IPS DF 19.7 (cell line): ENCODE measurements at regions not wholly inside any gene's neighbourhood (a gene's known extent, or its start where the extent isn't known, plus 50 kb on each side); places are given as distances from the start of the nearest gene placed in this dataset.

Experiments
- DNase-seq: peaks from one replicate; pipeline ENCODE4 v3.0.0-alpha.2; 2013; ENCODE audit warnings: low read depth, low spot score

DNA sequence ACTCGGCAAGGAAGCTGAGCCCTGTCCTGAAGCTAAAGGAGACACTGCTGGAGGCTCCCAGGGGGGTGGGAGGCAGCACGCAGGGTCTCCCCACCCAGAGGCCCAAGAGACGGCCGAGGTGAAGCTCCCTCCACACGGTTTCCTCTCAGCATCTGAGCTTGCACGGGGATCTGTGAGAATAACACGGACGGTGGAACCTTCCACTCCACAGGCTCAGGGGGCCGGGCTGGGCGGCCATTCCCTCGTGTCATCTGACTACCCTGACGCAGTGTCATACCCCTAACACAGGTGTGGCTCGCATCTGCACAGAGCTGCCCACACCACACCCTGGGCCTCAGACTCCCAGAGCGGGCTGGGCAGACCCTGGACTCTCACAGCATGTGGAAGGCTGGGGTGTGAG is 409.7 kb downstream of the SHANK2 start:
- DNase-seq: no peak

DNA sequence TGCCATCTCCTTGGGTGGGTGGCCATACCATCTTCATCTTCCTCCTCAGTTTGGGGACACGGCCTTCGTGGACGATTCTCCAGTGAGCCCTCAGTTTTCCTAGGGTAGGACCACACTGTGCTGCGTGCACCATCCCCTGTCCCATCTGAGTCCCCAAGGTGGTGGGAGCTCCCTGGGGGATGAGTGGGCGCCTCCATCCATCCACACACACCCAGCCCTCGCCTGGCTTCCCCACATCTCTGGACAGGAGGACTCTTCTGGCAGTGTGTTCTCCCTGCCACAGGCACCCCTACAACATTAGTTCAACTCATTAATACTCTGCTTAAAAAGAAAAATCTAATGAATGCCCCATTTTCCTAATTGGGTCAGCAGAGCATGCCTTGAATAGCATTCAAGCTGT is 408.5 kb downstream of the SHANK2 start:
- no peak for DNase-seq

DNA sequence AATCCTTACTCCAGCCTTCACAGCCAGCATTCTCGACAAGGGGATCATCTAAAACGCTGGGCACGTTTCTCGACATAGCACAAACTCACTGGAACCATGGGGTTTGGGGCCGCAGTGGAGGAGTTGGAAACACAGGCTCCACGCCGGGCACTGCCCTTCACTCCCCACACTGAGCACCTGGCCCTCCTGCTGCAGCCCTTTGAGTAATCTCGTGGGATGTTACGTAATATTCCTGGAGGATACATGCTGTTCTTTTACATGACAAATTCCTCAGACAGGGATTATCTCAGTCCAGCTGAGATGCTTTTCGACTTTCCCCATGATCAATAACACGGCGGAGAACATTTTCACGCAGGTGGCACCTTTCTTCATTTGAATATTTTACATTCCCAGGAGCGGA is 408.0 kb downstream of the SHANK2 start:
- DNase-seq: no peak

DNA sequence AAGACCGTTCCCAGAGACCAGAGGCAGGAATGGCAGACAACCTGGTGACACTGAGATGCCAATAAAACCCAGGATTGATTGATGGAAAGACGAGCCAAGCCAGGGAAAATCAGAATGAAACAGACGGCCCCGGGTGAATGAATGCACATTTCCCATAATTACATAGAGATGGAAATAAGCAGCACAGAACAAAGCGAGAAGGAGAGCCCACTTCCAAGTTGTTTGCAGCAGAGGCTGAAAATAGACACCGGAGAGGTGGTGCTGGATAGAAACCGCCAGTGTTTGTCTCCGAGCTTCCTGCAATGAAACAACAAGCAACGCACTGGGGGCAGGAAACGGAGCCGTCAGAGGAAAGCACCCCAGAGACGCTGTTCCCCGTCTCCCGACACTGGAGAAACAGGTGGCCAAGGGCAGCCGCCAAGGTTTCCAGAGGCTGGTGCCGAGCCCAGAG is 406.8 kb downstream of the SHANK2 start:
- DNase-seq: no peak

DNA sequence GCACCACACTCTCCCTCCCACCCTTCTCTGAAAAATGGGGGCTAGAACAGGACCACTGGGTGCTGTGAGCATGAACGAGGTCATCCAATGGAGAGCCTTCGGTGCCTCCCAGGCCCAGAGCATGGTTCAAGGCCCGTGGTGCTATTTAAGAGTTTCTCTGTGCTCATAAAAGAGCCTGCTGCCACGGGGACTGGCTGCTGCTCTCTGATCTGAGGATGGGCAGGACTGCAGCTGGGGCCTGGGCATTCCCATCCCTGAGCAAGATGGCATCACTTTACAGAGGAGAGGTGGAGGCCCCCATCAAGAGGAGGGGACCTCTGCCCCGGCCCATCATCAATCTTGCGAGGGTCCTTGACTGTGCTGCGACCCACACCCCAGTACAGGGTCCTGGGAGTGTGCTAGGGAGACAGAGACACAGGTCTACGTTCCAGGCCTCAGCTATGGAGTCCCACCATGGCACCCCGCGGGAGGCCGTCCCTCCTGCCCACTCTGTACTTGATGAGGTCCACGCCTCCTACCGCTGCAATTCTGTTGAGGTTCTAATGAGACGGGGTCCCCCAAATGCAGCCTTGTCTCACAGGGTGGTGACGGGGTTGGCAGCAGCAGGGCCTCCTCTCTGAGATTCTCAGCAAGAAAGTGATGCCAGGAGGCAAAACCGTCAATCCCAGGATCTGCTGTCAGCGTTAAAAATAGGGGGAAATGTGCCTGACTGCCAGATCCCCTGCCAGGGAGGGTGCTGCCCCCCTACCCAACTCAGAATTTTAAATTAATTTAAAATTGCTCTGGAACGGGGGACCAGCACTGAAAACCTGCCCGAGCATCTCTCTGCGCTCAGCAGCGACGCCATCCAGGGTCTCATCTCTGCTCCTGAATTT is 405.4 kb downstream of the SHANK2 start:
- no peak for DNase-seq

DNA sequence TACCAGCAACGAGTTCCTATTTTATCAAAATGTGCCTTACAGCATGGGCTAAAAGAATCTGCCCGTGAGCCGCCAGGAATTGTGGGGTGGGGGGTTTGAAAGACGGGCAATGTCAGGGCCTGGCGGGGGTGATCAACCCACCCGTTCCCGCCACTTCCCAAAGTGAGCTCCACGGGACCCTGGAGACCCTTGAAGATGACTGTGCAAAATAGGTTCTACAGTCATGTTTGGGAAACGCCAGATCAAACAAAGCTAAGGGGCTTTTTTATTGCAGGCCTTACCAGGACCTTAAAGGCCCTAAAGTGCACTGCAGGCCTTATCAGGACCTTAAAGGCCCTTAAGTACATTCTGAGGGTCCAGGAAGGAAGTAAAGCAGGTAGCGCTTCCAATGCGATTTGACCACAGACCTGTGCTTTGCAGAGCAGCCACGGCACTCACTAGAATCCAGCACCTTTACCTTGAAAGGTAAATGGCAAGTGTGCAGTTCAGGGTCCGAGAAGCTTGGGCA is 404.1 kb downstream of the SHANK2 start:
- DNase-seq: no peak

DNA sequence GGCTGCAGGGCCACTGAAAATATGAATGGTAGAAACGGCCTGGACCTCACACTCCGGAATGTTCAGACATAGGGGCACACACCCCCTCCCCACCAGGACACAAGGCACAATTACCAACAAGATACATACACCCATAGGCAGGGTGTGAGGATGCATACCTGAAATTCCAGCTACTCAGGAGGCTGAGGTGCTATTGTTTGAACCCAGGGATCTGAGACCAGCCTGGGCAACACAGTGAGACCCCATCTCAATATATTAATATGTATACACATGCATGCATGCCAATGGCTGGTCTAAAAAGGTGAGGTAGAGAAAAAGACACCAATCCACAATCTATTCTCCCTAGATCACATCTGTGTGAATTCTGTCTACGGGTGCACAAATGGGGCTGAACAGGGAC is 403.3 kb downstream of the SHANK2 start:
- no peak for DNase-seq

DNA sequence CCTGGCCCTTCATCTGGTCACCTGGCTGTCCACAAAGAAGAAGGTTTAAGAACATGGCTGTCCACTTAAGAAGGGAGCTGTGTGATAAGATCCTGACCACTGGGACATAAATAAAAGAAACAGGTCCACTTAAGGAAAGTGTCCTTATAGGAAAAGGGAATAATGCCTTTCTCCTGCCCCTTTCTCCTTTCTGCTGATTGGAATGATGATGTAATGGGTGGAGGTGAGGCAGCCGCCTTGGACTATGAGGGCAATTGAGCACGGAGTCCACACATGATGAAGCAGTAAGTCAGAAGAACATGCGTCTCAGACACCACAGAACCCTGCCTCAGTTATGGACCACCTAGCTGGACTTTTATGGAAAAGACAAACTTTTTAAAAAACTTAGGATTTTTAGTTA is 401.1 kb downstream of the SHANK2 start:
- DNase-seq: no peak

DNA sequence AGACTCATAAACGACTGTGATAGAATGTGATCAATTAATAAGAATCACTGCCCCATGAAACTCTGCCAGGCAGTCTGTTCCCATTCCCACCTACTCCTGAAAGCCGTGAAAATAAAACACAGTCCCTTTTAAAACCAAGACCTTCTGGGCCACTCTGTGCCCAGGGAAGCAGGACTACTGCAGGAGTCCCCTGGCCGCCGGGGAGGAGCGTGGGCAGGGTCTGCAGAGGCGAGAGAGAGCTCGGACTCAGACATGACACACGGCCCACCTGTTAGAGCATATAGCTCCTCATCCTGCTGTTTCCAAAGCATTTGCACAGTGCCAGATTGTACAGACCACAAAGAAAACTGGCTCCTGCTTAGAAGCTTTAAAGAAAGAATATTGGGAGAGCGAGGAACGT is 400.5 kb downstream of the SHANK2 start:
- no peak for DNase-seq

DNA sequence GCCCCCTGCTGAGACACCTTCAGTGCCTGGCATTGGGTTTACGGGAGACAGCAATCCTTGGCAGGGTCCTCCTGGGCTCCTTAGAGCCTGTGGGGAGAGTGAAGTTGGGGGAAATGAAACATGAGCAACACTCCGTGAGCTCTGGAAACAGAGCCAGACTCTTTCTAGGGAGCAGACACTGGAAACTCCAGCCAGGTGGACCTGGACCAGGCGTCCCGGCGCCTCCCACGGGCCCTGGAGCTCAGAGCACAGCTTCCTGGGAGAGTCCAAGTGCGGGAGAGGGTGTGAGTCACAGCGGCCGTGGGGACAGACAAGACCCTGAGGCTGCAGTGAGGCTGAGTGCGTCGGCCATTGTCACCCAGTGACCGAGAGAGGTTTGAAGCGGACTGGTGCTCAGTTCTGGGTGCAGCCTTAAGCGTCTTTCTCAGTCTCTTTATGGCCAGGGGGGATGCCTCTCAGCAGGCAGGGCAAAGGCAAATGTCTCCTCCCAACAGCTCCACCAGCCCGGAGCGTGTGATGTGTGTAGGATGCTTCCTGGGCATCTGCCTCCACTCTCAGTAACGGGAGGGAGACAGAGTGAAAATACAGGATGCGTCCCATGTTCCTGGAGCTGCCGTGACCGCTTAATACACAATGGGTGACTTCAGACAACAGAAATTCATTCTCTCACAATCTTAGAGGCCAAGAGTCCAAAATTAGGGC is 399.2 kb downstream of the SHANK2 start:
- DNase-seq: no peak

DNA sequence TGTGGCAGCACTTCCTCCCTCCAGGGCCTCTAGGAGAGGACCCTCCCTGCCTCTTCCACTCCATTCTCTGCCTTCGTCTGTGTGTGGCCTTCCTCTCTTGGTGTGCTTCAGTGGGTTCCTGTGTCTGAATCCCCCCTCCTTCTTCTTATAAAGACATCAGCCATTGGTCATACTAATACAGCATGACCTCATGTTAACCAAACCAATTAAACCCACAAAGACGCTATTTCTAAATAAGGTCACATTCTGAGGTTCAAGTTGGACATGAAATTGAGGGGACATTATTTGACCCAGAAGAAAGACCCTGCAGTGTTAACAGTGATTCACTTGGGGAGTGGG is 398.6 kb downstream of the SHANK2 start:
- no peak for DNase-seq

DNA sequence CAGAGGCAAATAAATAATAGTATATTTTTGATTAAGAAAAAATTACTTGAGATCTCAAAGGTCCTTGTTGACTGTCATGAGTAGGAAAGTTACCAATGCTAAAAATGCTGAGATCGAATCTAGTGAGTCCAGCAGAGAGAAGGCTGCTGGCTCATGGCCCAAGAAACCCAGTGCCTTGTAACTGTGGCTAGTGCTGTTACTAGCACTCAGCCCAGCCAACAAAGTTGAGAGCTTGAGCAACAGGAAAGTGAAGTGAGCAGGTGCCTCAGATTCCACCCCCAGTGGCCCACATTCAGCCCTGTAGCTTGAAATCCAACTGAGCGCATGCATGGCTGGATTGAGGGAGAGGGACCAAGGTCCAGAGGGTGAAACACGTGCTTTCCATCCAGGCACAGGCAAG is 398.2 kb downstream of the SHANK2 start:
- no peak for DNase-seq

DNA sequence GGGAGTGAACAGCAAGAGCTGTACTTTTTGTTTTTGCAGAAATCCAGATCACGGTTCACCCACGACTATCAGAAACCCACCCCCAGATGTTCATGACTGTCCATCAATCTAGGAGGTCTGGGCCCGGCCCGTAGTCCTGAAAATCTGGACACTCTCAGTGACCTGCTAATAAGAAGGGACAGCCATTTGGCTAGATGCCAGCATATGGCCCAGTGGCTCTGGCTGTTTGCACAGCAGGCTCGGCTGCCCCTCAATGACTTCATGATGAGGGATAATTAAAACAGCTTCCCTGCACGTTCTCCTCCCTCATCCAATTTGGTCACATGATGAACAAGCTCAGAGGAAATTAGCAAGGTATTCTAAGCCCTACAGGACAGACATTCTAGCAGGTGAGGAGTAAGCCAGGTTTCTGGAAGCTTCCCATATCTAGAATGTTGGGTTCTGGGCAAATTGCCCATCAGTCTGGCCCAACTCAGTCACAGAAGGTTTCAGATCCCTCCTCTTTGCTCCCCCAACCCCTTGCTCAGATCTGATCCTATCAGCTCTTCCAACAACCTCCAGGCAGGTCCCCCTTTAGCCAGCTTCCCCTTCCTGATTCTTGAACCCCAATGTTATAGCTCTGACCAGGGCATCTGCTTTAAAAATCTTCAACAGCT is 397.3 kb downstream of the SHANK2 start:
- no peak for DNase-seq

DNA sequence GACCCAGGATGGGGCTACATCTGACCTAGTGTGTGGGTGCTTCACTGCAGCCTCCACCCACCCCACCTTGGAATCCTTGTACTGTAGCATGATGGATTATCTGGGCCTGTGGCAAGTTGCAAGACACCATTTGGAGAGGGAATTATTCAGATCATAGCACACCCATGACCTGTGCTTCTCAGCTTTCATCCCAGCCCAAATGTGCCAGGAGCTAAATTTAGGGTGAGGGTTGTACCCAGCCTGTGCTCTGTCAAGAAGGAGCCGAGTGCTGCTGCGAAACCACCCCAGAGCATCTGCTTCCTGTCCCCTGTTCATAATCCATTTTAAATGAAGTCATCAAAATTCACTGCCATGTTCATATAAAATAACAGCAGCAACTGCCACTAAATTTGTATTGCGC is 394.5 kb downstream of the SHANK2 start:
- DNase-seq: no peak

DNA sequence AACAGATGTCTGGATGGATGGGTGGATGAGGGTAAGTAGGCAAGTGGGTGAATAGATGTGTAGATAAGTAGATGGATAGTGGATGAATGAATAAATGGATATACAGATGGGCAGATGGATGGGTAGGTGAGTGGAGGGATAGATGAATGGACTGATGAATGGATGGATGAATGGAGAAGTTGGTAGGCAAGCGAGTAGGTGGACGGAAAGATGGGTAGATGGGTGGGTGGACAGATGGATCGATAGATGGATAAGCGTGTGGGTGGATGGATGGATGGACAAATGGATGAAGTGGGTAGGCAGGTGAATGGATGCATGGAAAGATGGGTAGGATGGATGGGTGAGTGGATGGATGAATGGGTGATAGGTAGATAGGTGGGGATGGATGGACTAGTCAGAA is 393.2 kb downstream of the SHANK2 start:
- no peak for DNase-seq

DNA sequence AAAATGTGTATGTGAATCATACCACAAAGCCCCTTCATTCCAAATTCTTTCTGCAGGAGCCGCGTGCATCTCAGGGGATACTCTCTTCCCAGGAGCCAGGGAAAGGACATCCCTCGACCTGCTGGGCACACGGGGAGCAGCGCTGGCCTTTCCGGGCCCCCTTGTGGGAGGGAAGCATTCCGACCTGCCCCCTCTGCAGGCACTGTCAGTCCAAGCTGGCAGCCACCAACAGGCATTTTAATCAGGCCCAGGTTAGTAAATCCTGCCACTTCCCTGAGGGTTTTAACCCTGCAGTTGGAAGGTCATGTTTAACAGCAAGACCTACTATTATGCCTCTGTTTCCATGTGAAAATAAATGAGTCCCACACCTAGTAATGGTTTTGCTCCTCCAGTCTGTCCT is 391.5 kb downstream of the SHANK2 start:
- no peak for DNase-seq

DNA sequence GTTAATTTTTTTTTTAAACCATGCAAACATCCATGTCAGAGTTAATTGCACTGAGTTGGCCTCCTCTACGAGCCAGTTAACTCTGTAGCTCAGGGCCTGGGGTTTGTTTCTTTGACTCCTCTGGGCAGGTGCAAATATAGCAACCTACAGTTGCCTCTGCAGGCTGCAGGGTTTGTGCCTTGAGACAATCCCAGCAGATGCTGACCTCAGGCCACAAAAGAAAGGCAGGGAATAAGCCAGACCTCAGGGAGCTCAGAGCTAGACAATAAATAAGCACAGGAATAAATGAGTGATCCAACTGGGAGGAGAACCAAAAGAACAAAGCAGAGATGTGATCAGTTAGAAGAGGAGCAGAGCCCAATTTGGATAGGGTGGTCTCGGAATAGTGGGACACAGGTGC is 390.8 kb downstream of the SHANK2 start:
- no peak for DNase-seq

DNA sequence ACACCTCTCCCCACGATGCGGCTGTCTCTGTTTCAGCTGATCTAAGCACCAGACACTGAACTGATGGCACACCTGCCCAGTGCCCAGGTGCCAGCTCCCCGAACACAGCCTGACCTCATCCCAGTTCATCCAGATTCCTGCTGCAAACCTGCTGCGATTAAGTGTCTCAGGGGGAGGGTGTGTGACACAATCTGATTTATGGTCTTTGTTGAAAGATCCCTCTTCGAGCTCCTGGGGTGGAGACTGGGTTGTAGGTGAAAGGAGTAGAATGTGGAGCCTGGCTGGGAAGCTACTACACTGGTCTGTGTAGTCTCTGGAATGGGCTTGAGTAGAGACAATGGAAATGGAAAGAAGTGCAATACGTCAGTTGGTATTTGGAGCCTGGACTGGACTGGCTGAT is 390.3 kb downstream of the SHANK2 start:
- DNase-seq: no peak

DNA sequence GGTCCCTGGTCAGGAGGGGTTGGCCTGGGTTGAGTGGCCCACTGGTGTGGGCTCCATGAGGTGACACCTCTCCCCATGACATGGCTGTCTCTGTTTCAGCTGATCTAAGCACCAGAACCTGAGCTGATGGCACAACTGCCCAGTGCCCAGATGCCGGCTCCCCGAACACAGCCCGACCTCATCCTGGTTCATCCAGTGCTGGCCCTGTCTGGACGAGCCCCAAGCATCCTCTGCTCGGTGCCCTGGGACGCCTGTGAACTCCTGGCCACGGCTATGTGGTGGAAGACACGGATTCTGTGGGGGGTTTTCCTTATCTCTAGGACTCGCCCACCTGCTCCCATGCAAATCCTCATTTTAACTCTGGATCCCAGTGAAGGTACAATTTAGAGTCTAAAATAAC is 389.2 kb downstream of the SHANK2 start:
- DNase-seq: no peak

DNA sequence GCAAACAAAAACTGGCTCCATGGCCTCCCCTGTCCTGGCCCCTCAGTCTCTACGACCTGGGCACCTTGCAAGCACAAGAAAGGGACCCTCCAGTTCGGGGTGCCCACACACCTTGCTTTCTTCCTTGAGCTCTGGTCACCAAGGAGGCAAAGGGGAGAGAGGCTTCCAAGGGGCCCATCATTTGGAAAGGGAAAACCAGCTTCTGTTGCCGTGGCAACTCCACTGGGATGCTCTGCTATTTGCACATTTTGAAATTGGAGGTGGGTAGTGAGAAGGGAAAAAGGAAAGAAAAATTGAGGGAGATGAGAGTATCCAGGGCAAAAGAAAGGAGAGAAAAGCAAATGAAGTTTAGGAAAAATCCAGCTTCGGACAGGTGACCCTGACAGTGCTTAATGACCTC is 388.4 kb downstream of the SHANK2 start:
- no peak for DNase-seq

DNA sequence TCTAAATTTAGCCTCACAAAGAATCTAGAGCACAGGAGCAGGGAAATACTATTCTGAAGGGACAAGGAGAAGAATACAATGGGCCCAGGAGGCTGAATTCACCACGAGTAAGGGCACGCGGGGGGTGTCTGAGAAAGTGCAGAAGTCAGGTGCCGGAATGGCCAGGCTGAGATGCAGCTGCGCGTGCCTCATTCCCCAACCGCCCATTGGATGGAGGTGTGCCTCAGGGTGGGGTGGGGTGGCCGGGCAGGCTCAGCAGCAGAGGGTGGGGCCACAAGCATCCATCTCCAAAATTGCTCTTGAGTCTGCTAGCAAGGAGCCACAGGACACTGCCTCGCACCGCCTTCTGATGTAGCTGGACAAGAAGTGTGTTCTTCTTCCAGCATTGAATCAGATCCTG is 387.0 kb downstream of the SHANK2 start:
- DNase-seq: no peak

DNA sequence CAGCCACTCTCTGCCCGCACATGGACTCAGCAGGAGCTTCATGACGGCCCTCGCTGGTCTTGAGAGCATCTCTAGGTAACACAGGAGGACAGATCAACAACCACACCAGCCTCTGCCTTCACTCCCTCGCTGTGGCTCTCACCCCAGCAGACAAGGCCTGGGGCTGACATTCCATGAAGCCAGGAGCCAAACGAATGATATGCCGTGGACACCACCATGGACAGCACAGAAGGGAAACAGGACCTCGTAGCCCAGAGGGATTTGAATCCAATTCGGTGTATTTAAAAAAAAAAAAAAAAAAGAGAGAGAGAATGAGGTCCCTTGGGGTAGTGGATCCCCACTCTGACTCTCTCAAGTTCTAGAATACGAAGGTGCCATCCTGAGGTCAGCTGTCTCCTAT is 385.5 kb downstream of the SHANK2 start:
- DNase-seq: no peak
